SK-N-MC (cell line): ENCODE measurements at regions not wholly inside any gene's neighbourhood (a gene's known extent, or its start where the extent isn't known, plus 50 kb on each side); places are given as distances from the start of the nearest gene placed in this dataset.

ENCODE experiments used
- EZH2 ChIP-seq: fragments of 200-600 bp; sonication (generic); IDR thresholded peaks from one replicate; pipeline ENCODE4 v1.6.1; 2017; ENCODE audit warnings: antibody characterized with exemption
- POLR2AphosphoS5 ChIP-seq: IDR thresholded peaks from 2 replicates; pipeline ENCODE4 v1.6.1; 2012; ENCODE audit warnings: mild to moderate bottlenecking, low read depth, low read length, borderline replicate concordance

DNA sequence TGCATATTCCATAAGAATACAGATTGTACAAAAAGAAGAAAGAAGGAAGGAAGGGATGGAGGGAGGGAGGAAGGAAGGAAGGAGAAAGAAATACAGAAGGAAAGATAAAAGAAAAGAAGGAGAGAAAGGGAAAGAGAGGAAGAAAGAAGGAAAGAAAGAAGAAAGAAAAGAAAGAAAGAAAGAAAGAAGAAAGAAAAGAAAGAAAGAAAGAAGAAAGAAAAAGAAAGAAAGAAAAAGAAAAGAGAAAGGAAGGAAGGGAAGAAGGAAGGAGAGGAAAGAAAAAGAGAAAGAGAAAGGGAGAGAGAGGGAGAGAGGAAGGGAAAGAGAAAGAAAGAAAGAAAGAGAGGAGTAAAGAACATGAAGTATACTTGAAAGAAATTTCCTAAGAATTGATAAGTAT, 577.9 kb upstream of the ALCAM start:
- TF ChIP-seq EZH2 (no peak), POLR2AphosphoS5 (no peak)
